ENCODE measurements at regions not wholly inside any gene's neighbourhood (a gene's known extent, or its start where the extent isn't known, plus 50 kb on each side); places are given as distances from the start of the nearest gene placed in this dataset.

GRCh38 chr4:13893987-13894386 lies 266.5 kb upstream of the BOD1L1 start:
- no peak overlapping the region for H3K4me3 ChIP-seq (ENCODE audit: low read length)
- no peaks in the 10 kb centered on the region for H3K9me3 ChIP-seq (ENCODE audit: control insufficient read depth, insufficient read depth, low read length)
- no peaks in the 10 kb centered on the region; the same call in 1 of the 2 replicates for H3K9me2 ChIP-seq (replicated peaks; ENCODE audit: control insufficient read depth, low read length)
- H3F3A ChIP-seq (ENCODE audit: control insufficient read depth, insufficient read depth), result no peaks in the 10 kb centered on the region
- H3K79me2 ChIP-seq (ENCODE audit: control insufficient read depth, low read length), result no peaks in the 10 kb centered on the region
- H3K36me3 ChIP-seq (ENCODE audit: control insufficient read depth, low read length), result no peaks in the 10 kb centered on the region
- H3K4me1 ChIP-seq (ENCODE audit: control insufficient read depth, low read length), result no peaks in the 10 kb centered on the region
- H3K4me2 ChIP-seq (ENCODE audit: low read length), result no peak overlapping the region
- no peak for TF ChIP-seq EZH2phosphoT487 (IDR thresholded peaks at IDR 0.05; ENCODE audit: borderline replicate concordance, low read length)
- TF ChIP-seq, protein P1, sequence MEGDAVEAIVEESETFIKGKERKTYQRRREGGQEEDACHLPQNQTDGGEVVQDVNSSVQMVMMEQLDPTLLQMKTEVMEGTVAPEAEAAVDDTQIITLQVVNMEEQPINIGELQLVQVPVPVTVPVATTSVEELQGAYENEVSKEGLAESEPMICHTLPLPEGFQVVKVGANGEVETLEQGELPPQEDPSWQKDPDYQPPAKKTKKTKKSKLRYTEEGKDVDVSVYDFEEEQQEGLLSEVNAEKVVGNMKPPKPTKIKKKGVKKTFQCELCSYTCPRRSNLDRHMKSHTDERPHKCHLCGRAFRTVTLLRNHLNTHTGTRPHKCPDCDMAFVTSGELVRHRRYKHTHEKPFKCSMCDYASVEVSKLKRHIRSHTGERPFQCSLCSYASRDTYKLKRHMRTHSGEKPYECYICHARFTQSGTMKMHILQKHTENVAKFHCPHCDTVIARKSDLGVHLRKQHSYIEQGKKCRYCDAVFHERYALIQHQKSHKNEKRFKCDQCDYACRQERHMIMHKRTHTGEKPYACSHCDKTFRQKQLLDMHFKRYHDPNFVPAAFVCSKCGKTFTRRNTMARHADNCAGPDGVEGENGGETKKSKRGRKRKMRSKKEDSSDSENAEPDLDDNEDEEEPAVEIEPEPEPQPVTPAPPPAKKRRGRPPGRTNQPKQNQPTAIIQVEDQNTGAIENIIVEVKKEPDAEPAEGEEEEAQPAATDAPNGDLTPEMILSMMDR (IDR thresholded peaks at IDR 0.05; ENCODE audit: low read depth, low read length, poor library complexity, severe bottlenecking), result no peak
- H3K27me3 ChIP-seq (ENCODE audit: control insufficient read depth, low read length), result no peaks in the 10 kb centered on the region
- no peaks in the 10 kb centered on the region for H4K20me1 ChIP-seq (ENCODE audit: control insufficient read depth, insufficient read depth, low read depth, low read length)
- no peak overlapping the region for H3K27ac ChIP-seq (ENCODE audit: low read depth, low read length)

DNA sequence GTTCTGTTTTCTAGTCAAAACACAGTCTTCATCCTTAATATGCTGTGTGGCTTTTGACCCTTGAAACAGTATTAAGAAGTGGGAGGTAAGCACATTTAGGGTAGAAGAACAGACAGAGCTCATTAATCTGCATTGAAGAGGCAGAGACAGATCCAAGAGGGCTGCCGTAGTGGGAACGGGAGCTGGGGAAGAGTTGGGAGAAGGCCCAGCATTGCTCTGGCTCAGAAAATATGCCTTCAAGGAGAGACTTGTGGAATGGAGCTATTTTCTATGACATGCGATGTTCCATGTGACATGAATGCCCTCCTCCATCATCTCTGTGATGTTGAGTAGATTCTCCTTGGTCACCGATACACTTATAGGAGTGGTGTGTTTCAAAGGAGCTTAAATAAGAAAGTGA lies 273.3 kb upstream of the BOD1L1 start:
- Histone ChIP-seq H3K27ac (ENCODE audit: low read depth, low read length) (no peak overlapping the region), H3K4me3 (ENCODE audit: low read length) (no peak overlapping the region)

DNA sequence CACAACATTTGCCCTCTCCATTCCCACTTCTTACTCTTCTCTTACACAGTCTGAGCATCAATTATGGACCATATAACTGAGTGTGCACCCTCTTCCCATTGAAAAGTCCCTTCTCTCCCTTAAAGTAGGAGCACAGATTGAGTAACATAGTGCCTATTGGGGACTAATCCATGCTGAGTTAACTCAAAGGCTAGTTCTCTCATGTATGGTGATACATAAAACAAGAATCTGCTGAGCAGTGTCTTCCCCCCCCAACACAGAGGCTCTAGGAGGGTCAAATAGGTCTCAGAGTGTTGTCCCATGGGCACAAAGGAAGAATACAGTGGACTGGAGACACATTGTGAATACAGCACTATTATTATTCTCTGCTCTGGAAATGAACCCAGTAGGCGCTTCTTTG lies 274.6 kb upstream of the BOD1L1 start:
- no peak overlapping the region for H3K4me2 ChIP-seq (ENCODE audit: low read length)
- H3K9me3 ChIP-seq (ENCODE audit: control insufficient read depth, insufficient read depth, low read length), result no peaks in the 10 kb centered on the region
- no peak for TF ChIP-seq EZH2phosphoT487 (IDR thresholded peaks at IDR 0.05; ENCODE audit: borderline replicate concordance, low read length)
- TF ChIP-seq, protein P1 (IDR thresholded peaks at IDR 0.05; ENCODE audit: low read depth, low read length, poor library complexity, severe bottlenecking), result no peak
- no peak overlapping the region for H3K4me3 ChIP-seq (ENCODE audit: low read length)
- no peaks in the 10 kb centered on the region for H3K9me2 ChIP-seq (replicated peaks; ENCODE audit: control insufficient read depth, low read length)
- H3F3A ChIP-seq (ENCODE audit: control insufficient read depth, insufficient read depth), result no peaks in the 10 kb centered on the region
- no peaks in the 10 kb centered on the region for H3K27me3 ChIP-seq (ENCODE audit: control insufficient read depth, low read length)
- H3K4me1 ChIP-seq (ENCODE audit: control insufficient read depth, low read length), result no peaks in the 10 kb centered on the region
- H4K20me1 ChIP-seq (ENCODE audit: control insufficient read depth, insufficient read depth, low read depth, low read length), result no peaks in the 10 kb centered on the region
- H3K27ac ChIP-seq (ENCODE audit: low read depth, low read length), result no peak overlapping the region
- no peaks in the 10 kb centered on the region for H3K79me2 ChIP-seq (ENCODE audit: control insufficient read depth, low read length)
- no peaks in the 10 kb centered on the region for H3K36me3 ChIP-seq (ENCODE audit: control insufficient read depth, low read length)

More for the DNA sequence above, 273.3 kb upstream of the BOD1L1 start:
- Histone ChIP-seq H3K4me1 (ENCODE audit: control insufficient read depth, low read length) (no peaks in the 10 kb centered on the region), H3K9me2 (replicated peaks; ENCODE audit: control insufficient read depth, low read length) (no peaks in the 10 kb centered on the region), H3K27me3 (ENCODE audit: control insufficient read depth, low read length) (no peaks in the 10 kb centered on the region), H3F3A (ENCODE audit: control insufficient read depth, insufficient read depth) (no peaks in the 10 kb centered on the region), H3K36me3 (ENCODE audit: control insufficient read depth, low read length) (no peaks in the 10 kb centered on the region), H4K20me1 (ENCODE audit: control insufficient read depth, insufficient read depth, low read depth, low read length) (no peaks in the 10 kb centered on the region), H3K4me2 (ENCODE audit: low read length) (no peak overlapping the region), H3K9me3 (ENCODE audit: control insufficient read depth, insufficient read depth, low read length) (no peaks in the 10 kb centered on the region), H3K79me2 (ENCODE audit: control insufficient read depth, low read length) (no peaks in the 10 kb centered on the region)
- no peak for TF ChIP-seq EZH2phosphoT487 (IDR thresholded peaks at IDR 0.05; ENCODE audit: borderline replicate concordance, low read length)
- TF ChIP-seq, protein P1 (IDR thresholded peaks at IDR 0.05; ENCODE audit: low read depth, low read length, poor library complexity, severe bottlenecking), result no peak

GRCh38 chr4:13903061-13903460 lies 275.5 kb upstream of the BOD1L1 start:
- no peaks in the 10 kb centered on the region for H3K79me2 ChIP-seq (ENCODE audit: control insufficient read depth, low read length)
- no peak overlapping the region for H3K4me2 ChIP-seq (ENCODE audit: low read length)
- H3K27ac ChIP-seq (ENCODE audit: low read depth, low read length), result no peak overlapping the region
- H3K27me3 ChIP-seq (ENCODE audit: control insufficient read depth, low read length), result no peaks in the 10 kb centered on the region
- H3K9me2 ChIP-seq (replicated peaks; ENCODE audit: control insufficient read depth, low read length), result no peaks in the 10 kb centered on the region
- H3K36me3 ChIP-seq (ENCODE audit: control insufficient read depth, low read length), result no peaks in the 10 kb centered on the region
- H3K4me3 ChIP-seq (ENCODE audit: low read length), result no peak overlapping the region
- TF ChIP-seq, protein P1 (IDR thresholded peaks at IDR 0.05; ENCODE audit: low read depth, low read length, poor library complexity, severe bottlenecking), result no peak
- no peak for TF ChIP-seq EZH2phosphoT487 (IDR thresholded peaks at IDR 0.05; ENCODE audit: borderline replicate concordance, low read length)
- no peaks in the 10 kb centered on the region for H3K4me1 ChIP-seq (ENCODE audit: control insufficient read depth, low read length)
- no peaks in the 10 kb centered on the region for H4K20me1 ChIP-seq (ENCODE audit: control insufficient read depth, insufficient read depth, low read depth, low read length)
- H3F3A ChIP-seq (ENCODE audit: control insufficient read depth, insufficient read depth), result no peaks in the 10 kb centered on the region
- H3K9me3 ChIP-seq (ENCODE audit: control insufficient read depth, insufficient read depth, low read length), result no peaks in the 10 kb centered on the region

Data from DOHH2 (cell line).